ENCODE measurements at regions not wholly inside any gene's neighbourhood (a gene's known extent, or its start where the extent isn't known, plus 50 kb on each side); places are given as distances from the start of the nearest gene placed in this dataset.

GRCh38 chr6:50653253-50653652 lies 60.1 kb upstream of the TFAP2D start:
- no peak for DNase-seq

- DNase-seq = no peak
Observed at GRCh38 chr6:50654155-50654554, 59.2 kb upstream of the TFAP2D start.

DNA sequence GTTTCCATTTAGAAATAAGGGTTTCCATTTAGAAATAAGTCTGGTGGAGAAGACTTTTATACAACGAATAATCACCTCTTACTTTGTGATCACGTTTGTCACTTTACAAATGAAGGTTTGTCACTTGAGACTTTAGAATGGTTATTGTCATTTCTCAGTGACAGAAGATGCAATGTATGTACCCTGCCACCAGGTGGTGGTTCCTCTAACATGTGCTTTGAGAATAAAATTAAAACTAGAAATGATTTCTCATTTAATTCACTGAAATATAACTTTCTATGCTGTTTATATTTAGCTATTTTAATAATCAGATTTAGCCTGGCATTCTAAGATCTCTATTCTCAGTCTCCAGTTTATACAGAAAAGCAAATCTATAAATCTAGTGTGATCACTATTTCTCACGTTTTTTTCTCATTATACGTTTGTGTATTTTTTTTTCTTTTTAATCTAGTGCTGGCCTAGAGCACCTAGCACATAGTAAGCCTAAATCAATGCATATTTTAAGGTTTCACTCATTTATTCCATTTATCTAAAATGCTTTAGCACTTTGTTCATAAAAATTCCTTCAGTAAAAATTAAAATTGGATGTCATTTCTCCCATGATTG lies 57.4 kb upstream of the TFAP2D start:
- DNase-seq = peak; percentile 9

DNA sequence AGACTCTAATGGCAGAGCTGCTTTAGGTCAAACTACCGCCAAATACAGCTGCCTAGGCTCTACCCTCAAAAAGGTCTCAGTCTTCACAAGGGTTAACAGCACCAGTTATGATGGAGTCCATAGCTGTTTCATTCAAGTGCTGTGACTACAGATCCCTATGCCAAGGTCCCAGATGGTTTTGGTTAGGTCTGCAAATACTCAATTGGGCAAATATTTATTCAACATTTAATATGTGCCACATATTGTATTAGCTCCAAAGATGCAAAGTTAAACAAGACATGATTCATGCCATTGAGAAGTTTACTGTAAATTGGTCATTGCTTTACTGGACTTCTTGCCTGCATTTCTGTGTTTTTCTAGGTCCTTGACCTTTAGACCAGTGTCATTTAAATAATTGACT lies 55.8 kb upstream of the TFAP2D start:
- DNase-seq = no peak

GRCh38 chr6:50658561-50658960 lies 54.8 kb upstream of the TFAP2D start:
- DNase-seq = no peak

DNA sequence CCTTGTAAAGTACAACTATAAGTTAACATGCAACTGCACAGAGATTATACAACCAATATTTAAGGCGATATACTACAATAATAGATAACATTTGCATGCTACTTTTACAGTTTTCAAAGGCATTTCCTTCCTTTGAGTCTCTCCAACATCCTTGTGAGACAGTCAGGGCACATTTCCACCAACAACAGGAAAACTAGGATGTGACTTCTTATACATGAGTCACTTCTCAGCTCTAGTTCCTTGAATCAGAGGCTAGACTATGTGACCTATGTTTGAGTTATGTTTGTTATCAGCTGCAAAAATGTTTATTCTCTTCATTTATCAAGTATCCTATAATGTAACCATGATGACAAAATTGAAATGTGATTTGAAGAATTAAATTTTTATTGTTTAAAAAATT lies 51.7 kb upstream of the TFAP2D start:
- DNase-seq = no peak

All from fibroblast of skin of back (primary cell).